ENCODE measurements at regions not wholly inside any gene's neighbourhood (a gene's known extent, or its start where the extent isn't known, plus 50 kb on each side); places are given as distances from the start of the nearest gene placed in this dataset.

DNA sequence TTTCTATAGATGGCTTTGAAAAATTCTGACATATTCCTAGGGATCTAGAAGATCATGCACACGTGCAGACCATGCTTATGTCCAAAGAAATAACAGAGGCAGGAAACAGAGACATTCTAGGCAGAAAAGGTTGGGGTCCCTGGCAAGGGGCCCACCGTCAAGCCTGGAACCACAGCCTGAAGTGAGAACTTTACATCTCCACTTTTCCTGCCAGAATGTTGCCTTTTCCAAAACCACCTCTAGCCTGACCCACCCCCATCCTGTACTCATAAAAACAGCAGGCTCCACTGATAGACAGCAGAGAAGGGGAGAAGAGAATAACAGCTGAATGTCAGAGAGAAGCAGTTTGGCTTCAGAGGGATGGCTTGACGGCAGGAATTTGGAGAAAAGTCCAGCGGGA, 257.3 kb upstream of the NT5E start:
- H3K9me3 ChIP-seq (ENCODE audit: control insufficient read depth in 4 of 4, low read length in 3 of 4): no peaks in the 10 kb centered on the region
- DNase-seq (ENCODE audit: low spot score): no peak
- no peak overlapping the region for H3K4me3 ChIP-seq (ENCODE audit: low read depth in 1 of 3, low read length in 3 of 3)
- WGBS: 71% methylated on average over 4 of the region's 4 CpGs
- H3K4me1 ChIP-seq (ENCODE audit: control insufficient read depth in 4 of 4, insufficient read depth in 4 of 4, low read length in 3 of 4): no peaks in the 10 kb centered on the region
- H3K27ac ChIP-seq (ENCODE audit: low read depth in 1 of 2, low read length in 2 of 2): no peak overlapping the region
- no peak overlapping the region for H3K9ac ChIP-seq (ENCODE audit: low read depth in 1 of 2, low read length in 2 of 2)
- no peaks in the 10 kb centered on the region for H3K27me3 ChIP-seq (ENCODE audit: control insufficient read depth in 4 of 4, insufficient read depth in 4 of 4, low read length in 3 of 4)
- TF ChIP-seq SP1 (IDR thresholded peaks at IDR 0.05) (no peak), RXRA (IDR thresholded peaks at IDR 0.05) (no peak), HNF4G (IDR thresholded peaks at IDR 0.05) (no peak), HNF4A (conservative IDR thresholded peaks at IDR 0.05) (no peak), EGR1 (IDR thresholded peaks at IDR 0.05; ENCODE audit: low read depth in 2 of 2) (no peak), YY1 (IDR thresholded peaks at IDR 0.05) (no peak), GABPA (IDR thresholded peaks at IDR 0.05 in 1 of 2, conservative IDR thresholded peaks at IDR 0.05 in 1 of 2) (no peak), TAF1 (conservative IDR thresholded peaks at IDR 0.05) (no peak), NR2F2 (IDR thresholded peaks at IDR 0.05) (no peak), JUND (IDR thresholded peaks at IDR 0.05) (no peak), FOXA1 (IDR thresholded peaks at IDR 0.05) (no peak), FOXA2 (IDR thresholded peaks at IDR 0.05) (no peak)
- TF ChIP-seq, protein P1, sequence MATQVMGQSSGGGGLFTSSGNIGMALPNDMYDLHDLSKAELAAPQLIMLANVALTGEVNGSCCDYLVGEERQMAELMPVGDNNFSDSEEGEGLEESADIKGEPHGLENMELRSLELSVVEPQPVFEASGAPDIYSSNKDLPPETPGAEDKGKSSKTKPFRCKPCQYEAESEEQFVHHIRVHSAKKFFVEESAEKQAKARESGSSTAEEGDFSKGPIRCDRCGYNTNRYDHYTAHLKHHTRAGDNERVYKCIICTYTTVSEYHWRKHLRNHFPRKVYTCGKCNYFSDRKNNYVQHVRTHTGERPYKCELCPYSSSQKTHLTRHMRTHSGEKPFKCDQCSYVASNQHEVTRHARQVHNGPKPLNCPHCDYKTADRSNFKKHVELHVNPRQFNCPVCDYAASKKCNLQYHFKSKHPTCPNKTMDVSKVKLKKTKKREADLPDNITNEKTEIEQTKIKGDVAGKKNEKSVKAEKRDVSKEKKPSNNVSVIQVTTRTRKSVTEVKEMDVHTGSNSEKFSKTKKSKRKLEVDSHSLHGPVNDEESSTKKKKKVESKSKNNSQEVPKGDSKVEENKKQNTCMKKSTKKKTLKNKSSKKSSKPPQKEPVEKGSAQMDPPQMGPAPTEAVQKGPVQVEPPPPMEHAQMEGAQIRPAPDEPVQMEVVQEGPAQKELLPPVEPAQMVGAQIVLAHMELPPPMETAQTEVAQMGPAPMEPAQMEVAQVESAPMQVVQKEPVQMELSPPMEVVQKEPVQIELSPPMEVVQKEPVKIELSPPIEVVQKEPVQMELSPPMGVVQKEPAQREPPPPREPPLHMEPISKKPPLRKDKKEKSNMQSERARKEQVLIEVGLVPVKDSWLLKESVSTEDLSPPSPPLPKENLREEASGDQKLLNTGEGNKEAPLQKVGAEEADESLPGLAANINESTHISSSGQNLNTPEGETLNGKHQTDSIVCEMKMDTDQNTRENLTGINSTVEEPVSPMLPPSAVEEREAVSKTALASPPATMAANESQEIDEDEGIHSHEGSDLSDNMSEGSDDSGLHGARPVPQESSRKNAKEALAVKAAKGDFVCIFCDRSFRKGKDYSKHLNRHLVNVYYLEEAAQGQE (IDR thresholded peaks at IDR 0.05): no peak
- TF ChIP-seq, protein P2, sequence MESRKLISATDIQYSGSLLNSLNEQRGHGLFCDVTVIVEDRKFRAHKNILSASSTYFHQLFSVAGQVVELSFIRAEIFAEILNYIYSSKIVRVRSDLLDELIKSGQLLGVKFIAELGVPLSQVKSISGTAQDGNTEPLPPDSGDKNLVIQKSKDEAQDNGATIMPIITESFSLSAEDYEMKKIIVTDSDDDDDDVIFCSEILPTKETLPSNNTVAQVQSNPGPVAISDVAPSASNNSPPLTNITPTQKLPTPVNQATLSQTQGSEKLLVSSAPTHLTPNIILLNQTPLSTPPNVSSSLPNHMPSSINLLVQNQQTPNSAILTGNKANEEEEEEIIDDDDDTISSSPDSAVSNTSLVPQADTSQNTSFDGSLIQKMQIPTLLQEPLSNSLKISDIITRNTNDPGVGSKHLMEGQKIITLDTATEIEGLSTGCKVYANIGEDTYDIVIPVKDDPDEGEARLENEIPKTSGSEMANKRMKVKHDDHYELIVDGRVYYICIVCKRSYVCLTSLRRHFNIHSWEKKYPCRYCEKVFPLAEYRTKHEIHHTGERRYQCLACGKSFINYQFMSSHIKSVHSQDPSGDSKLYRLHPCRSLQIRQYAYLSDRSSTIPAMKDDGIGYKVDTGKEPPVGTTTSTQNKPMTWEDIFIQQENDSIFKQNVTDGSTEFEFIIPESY (IDR thresholded peaks at IDR 0.05): no peak
- TF ChIP-seq, protein P3, sequence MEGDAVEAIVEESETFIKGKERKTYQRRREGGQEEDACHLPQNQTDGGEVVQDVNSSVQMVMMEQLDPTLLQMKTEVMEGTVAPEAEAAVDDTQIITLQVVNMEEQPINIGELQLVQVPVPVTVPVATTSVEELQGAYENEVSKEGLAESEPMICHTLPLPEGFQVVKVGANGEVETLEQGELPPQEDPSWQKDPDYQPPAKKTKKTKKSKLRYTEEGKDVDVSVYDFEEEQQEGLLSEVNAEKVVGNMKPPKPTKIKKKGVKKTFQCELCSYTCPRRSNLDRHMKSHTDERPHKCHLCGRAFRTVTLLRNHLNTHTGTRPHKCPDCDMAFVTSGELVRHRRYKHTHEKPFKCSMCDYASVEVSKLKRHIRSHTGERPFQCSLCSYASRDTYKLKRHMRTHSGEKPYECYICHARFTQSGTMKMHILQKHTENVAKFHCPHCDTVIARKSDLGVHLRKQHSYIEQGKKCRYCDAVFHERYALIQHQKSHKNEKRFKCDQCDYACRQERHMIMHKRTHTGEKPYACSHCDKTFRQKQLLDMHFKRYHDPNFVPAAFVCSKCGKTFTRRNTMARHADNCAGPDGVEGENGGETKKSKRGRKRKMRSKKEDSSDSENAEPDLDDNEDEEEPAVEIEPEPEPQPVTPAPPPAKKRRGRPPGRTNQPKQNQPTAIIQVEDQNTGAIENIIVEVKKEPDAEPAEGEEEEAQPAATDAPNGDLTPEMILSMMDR (IDR thresholded peaks at IDR 0.05; ENCODE audit: low read depth, low read length, missing input control): no peak
- TF ChIP-seq, protein P4, sequence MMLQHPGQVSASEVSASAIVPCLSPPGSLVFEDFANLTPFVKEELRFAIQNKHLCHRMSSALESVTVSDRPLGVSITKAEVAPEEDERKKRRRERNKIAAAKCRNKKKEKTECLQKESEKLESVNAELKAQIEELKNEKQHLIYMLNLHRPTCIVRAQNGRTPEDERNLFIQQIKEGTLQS (IDR thresholded peaks at IDR 0.05): no peak
- TF ChIP-seq, protein P5, sequence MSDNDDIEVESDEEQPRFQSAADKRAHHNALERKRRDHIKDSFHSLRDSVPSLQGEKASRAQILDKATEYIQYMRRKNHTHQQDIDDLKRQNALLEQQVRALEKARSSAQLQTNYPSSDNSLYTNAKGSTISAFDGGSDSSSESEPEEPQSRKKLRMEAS (IDR thresholded peaks at IDR 0.05): no peak
- H3K36me3 ChIP-seq (ENCODE audit: control insufficient read depth in 4 of 4, insufficient read depth in 3 of 4, low read depth in 1 of 4, low read length in 3 of 4): no peaks in the 10 kb centered on the region

DNA sequence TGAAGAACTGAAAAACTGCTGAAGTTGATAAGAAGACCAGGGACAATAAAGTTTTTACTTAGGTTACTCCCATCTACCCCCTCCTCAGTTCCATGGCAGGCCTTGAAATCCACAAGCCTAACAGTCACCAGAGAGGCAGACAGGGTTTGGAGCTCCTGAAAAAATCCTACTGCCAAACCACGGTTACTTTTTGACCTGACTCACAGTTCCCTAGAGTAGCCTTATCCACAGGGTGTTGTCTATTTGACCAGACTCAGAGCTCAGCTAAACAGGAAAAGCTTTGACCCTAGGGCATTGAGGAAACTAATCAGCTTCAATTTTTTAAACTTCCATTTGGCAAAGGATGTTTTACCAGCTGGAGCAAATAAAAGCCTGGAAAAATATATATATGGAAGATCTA, 257.7 kb upstream of the NT5E start:
- no peak for DNase-seq (ENCODE audit: low spot score)
- H3K4me1 ChIP-seq (ENCODE audit: control insufficient read depth in 4 of 4, insufficient read depth in 4 of 4, low read length in 3 of 4): no peaks in the 10 kb centered on the region
- no peak for TF ChIP-seq NR2F2 (IDR thresholded peaks at IDR 0.05)
- TF ChIP-seq, protein P2 (IDR thresholded peaks at IDR 0.05): no peak
- no peak for TF ChIP-seq YY1 (IDR thresholded peaks at IDR 0.05)
- TF ChIP-seq RXRA (IDR thresholded peaks at IDR 0.05): no peak
- no peak for TF ChIP-seq SP1 (IDR thresholded peaks at IDR 0.05)
- TF ChIP-seq, protein P3 (IDR thresholded peaks at IDR 0.05; ENCODE audit: low read depth, low read length, missing input control): no peak
- TF ChIP-seq RAD21 (IDR thresholded peaks at IDR 0.05): no peak
- no peak for TF ChIP-seq GABPA (IDR thresholded peaks at IDR 0.05 in 1 of 2, conservative IDR thresholded peaks at IDR 0.05 in 1 of 2)
- TF ChIP-seq FOXA1 (IDR thresholded peaks at IDR 0.05): no peak
- TF ChIP-seq, protein P5 (IDR thresholded peaks at IDR 0.05): no peak
- no peak for TF ChIP-seq EGR1 (IDR thresholded peaks at IDR 0.05; ENCODE audit: low read depth in 2 of 2)
- TF ChIP-seq JUND (IDR thresholded peaks at IDR 0.05): no peak
- no peak for TF ChIP-seq TAF1 (conservative IDR thresholded peaks at IDR 0.05)
- TF ChIP-seq, protein P4 (IDR thresholded peaks at IDR 0.05): no peak
- no peak for TF ChIP-seq HNF4G (IDR thresholded peaks at IDR 0.05)
- no peak for TF ChIP-seq FOXA2 (IDR thresholded peaks at IDR 0.05)
- no peak for TF ChIP-seq HNF4A (conservative IDR thresholded peaks at IDR 0.05)
- WGBS: 74% methylated on average over 1 of the region's 1 CpG
- no peaks in the 10 kb centered on the region for H3K27me3 ChIP-seq (ENCODE audit: control insufficient read depth in 4 of 4, insufficient read depth in 4 of 4, low read length in 3 of 4)
- H3K9ac ChIP-seq (ENCODE audit: low read depth in 1 of 2, low read length in 2 of 2): no peak overlapping the region
- no peak overlapping the region for H3K4me3 ChIP-seq (ENCODE audit: low read depth in 1 of 3, low read length in 3 of 3)
- H3K9me3 ChIP-seq (ENCODE audit: control insufficient read depth in 4 of 4, low read length in 3 of 4): peaks cover 0 to 3% (median 0%) of the 10 kb centered on the region in 4 donors
- H3K36me3 ChIP-seq (ENCODE audit: control insufficient read depth in 4 of 4, insufficient read depth in 3 of 4, low read depth in 1 of 4, low read length in 3 of 4): no peaks in the 10 kb centered on the region
- no peak overlapping the region for H3K27ac ChIP-seq (ENCODE audit: low read depth in 1 of 2, low read length in 2 of 2)
